ENCODE measurements at regions not wholly inside any gene's neighbourhood (a gene's known extent, or its start where the extent isn't known, plus 50 kb on each side); places are given as distances from the start of the nearest gene placed in this dataset.

GRCh38 chr7:54477083-54477482 is 65.1 kb upstream of the VSTM2A start:
- FAIRE-seq (no peak), DNase-seq (ENCODE audit: low read depth, low spot score) (no peak)
- dilution Hi-C loops (cut with MboI; ENCODE audit: extremely low pct_ligation_motif_present, low sequenced_read_pairs) (no loop called here), intact Hi-C loops (cut with micrococcal nuclease) (no loop called here)
- ChIA-PET POLR2A (no interaction called here), CTCF (no interaction called here)
- no peak for TF ChIP-seq MYC (IDR thresholded peaks at IDR 0.05; ENCODE audit: low read depth, low read length)
- no peak for TF ChIP-seq MAX (IDR thresholded peaks at IDR 0.05; ENCODE audit: insufficient read depth, insufficient read length)
- no peak for TF ChIP-seq POLR2A (IDR thresholded peaks at IDR 0.05; ENCODE audit: low read depth, low read length)
- H3K27ac ChIP-seq (ENCODE audit: insufficient read depth, low read depth, low read length), result no peak overlapping the region
- no peak overlapping the region for H3K4me3 ChIP-seq (replicated peaks in 1 of 3; ENCODE audit: insufficient read depth in 1 of 3, low read depth in 1 of 3, low read length in 3 of 3)
- no peaks in the 10 kb centered on the region for H3K9me3 ChIP-seq (replicated peaks; ENCODE audit: control insufficient read depth, insufficient read depth, low read length)
- H2AFZ ChIP-seq (ENCODE audit: low read depth, low read length), result no peak overlapping the region
- no peaks in the 10 kb centered on the region for H3K36me3 ChIP-seq (ENCODE audit: control insufficient read depth in 2 of 2, extremely low read depth in 1 of 2, insufficient read depth in 2 of 2, low read length in 2 of 2)
- H3K4me2 ChIP-seq (ENCODE audit: insufficient read depth, low read length), result no peak overlapping the region
- H3K9me1 ChIP-seq (replicated peaks; ENCODE audit: control insufficient read depth, extremely low read depth, insufficient read depth, low read length), result no peaks in the 10 kb centered on the region
- no peaks in the 10 kb centered on the region for H3K27me3 ChIP-seq (ENCODE audit: control insufficient read depth in 2 of 2, insufficient read depth in 2 of 2, low read length in 2 of 2)
- H3K4me1 ChIP-seq (ENCODE audit: control insufficient read depth, extremely low read depth, insufficient read depth, low read length), result no peaks in the 10 kb centered on the region
- BruUV-seq (replicated peaks), result no TSS peak
- H3K79me2 ChIP-seq (ENCODE audit: control insufficient read depth, insufficient read depth, low read length), result no peaks in the 10 kb centered on the region
- no peaks in the 10 kb centered on the region for H4K20me1 ChIP-seq (replicated peaks; ENCODE audit: control insufficient read depth, extremely low read depth, insufficient read depth, low read length)
- no peak overlapping the region for H3K9ac ChIP-seq (replicated peaks; ENCODE audit: extremely low read depth, insufficient read depth, low read length)

- dilution Hi-C loops (cut with MboI; ENCODE audit: extremely low pct_ligation_motif_present, low sequenced_read_pairs) (no loop called here), intact Hi-C loops (cut with micrococcal nuclease) (no loop called here)
- ChIA-PET POLR2A (no interaction called here), CTCF (no interaction called here)
- H4K20me1 ChIP-seq (replicated peaks; ENCODE audit: control insufficient read depth, extremely low read depth, insufficient read depth, low read length), result no peaks in the 10 kb centered on the region
- no peaks in the 10 kb centered on the region for H3K79me2 ChIP-seq (ENCODE audit: control insufficient read depth, insufficient read depth, low read length)
- no peak overlapping the region for H3K27ac ChIP-seq (ENCODE audit: insufficient read depth, low read depth, low read length)
- no peak overlapping the region for H3K4me3 ChIP-seq (replicated peaks in 1 of 3; ENCODE audit: insufficient read depth in 1 of 3, low read depth in 1 of 3, low read length in 3 of 3)
- no TSS peak for BruUV-seq (replicated peaks)
- no peaks in the 10 kb centered on the region for H3K4me1 ChIP-seq (ENCODE audit: control insufficient read depth, extremely low read depth, insufficient read depth, low read length)
- no peaks in the 10 kb centered on the region for H3K9me1 ChIP-seq (replicated peaks; ENCODE audit: control insufficient read depth, extremely low read depth, insufficient read depth, low read length)
- no peaks in the 10 kb centered on the region for H3K27me3 ChIP-seq (ENCODE audit: control insufficient read depth in 2 of 2, insufficient read depth in 2 of 2, low read length in 2 of 2)
- TF ChIP-seq MAX (IDR thresholded peaks at IDR 0.05; ENCODE audit: insufficient read depth, insufficient read length), result no peak
- TF ChIP-seq POLR2AphosphoS5 (IDR thresholded peaks at IDR 0.05; ENCODE audit: insufficient read depth, low read depth, low read length), result no peak
- TF ChIP-seq FOS (IDR thresholded peaks at IDR 0.05; ENCODE audit: borderline replicate concordance, insufficient read depth, low read length), result no peak
- TF ChIP-seq POLR2A (IDR thresholded peaks at IDR 0.05; ENCODE audit: low read depth, low read length), result no peak
- no peak for TF ChIP-seq CTCF (IDR thresholded peaks at IDR 0.05; ENCODE audit: extremely low read depth in 1 of 2, insufficient read depth in 1 of 2, low read depth in 1 of 2, low read length in 2 of 2)
- no peak for TF ChIP-seq GATA2 (IDR thresholded peaks at IDR 0.05; ENCODE audit: insufficient read depth, insufficient read length, low read depth, low read length)
- TF ChIP-seq MYC (IDR thresholded peaks at IDR 0.05; ENCODE audit: low read depth, low read length), result no peak
- TF ChIP-seq JUN (IDR thresholded peaks at IDR 0.05; ENCODE audit: borderline replicate concordance, insufficient read depth, insufficient read length, low read depth), result no peak
- TF ChIP-seq EZH2 (IDR thresholded peaks at IDR 0.05; ENCODE audit: borderline replicate concordance, low read depth, low read length, severe bottlenecking), result no peak
- H3K9me3 ChIP-seq (replicated peaks; ENCODE audit: control insufficient read depth, insufficient read depth, low read length), result no peaks in the 10 kb centered on the region
- DNase-seq (ENCODE audit: low read depth, low spot score), result no peak
- H3K36me3 ChIP-seq (ENCODE audit: control insufficient read depth in 2 of 2, extremely low read depth in 1 of 2, insufficient read depth in 2 of 2, low read length in 2 of 2), result no peaks in the 10 kb centered on the region
- H3K4me2 ChIP-seq (ENCODE audit: insufficient read depth, low read length), result no peak overlapping the region
- H2AFZ ChIP-seq (ENCODE audit: low read depth, low read length), result no peak overlapping the region
- no peak overlapping the region for H3K9ac ChIP-seq (replicated peaks; ENCODE audit: extremely low read depth, insufficient read depth, low read length)
- no peak for FAIRE-seq
Observed at GRCh38 chr7:54483523-54483922, 58.7 kb upstream of the VSTM2A start.

All from endothelial cell of umbilical vein (primary cell).